NCI-H460 (cell line): ENCODE measurements at regions not wholly inside any gene's neighbourhood (a gene's known extent, or its start where the extent isn't known, plus 50 kb on each side); places are given as distances from the start of the nearest gene placed in this dataset.
"Not testable (repeated sequence)": the region's sequence is repeated elsewhere in the genome, so short reads cannot be mapped to it uniquely, and the experiment has no call there.

Experiments used
- DNase-seq: peaks from one replicate; pipeline ENCODE4 v3.0.0-alpha.2; 2016; ENCODE audit warnings: low read depth; ENCODE audit errors: extremely low read depth

DNA sequence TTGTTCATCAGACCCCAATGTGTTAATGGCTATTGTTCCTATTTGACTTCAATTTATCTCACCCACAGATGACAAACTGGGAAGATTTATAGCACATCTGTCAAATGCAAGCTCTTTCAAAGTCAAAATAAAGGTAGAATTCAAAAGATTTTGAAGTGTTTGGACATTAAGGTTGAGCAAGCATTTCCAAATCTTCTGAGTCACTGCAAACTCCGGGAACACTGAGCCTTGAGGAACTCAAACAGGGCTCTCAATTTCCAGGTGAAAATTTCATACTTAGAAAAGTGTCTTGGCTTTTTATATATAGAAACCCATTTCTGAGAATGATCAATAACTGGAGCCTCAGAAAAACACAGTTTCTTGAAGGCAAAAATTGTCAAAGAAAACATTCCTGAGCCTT lies 199.5 kb upstream of the IGFBP7 start:
- DNase-seq, result no peak

DNA sequence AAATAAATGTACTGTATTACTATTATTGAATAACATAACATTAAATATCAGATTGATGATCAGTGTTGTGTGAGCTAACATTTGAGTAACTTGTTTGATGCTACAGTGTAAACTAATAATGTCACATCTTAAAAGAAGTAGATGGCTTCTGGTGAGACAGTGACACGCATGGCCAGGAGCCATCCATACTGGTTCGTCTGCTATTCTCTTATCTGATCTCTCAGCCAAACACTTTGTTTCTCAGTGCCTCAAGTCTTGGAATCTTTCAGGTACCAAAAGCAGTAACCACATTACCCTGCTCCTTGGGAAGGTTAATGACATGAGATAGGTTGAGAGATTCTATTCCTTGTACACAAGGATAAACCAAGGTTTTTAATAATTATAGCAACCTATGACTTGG lies 198.1 kb upstream of the IGFBP7 start:
- DNase-seq, result no peak

- no peak for DNase-seq
Observed at GRCh38 chr4:57305836-57306235, 195.7 kb upstream of the IGFBP7 start.

- DNase-seq, result no peak
Observed at GRCh38 chr4:57303012-57303751, 193.0 kb upstream of the IGFBP7 start.

DNA sequence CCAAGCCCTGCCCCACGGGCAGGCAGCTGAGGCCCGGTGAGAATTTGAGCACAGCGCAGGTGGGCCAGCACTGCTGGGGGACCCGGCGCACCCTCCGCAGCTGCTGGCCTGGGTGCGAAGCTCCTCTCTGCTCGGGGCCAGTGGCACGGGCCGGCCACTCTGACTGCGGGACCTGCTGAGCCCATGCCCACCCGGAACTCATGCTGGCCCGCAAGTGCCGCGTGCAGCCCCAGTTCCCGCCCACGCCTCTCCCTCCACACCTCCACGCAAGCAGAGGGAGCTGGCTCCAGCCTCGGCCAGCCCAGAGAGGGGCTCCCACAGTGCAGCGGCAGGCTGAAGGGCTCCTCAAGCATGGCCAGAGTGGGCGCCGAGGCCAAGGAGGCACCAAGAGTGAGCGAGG lies 190.1 kb upstream of the IGFBP7 start:
- not testable (repeated sequence) for DNase-seq

GRCh38 chr4:57291911-57292310 lies 181.7 kb upstream of the IGFBP7 start:
- no peak for DNase-seq

- no peak for DNase-seq
Observed at GRCh38 chr4:57287687-57288604, 177.8 kb upstream of the IGFBP7 start.

DNA sequence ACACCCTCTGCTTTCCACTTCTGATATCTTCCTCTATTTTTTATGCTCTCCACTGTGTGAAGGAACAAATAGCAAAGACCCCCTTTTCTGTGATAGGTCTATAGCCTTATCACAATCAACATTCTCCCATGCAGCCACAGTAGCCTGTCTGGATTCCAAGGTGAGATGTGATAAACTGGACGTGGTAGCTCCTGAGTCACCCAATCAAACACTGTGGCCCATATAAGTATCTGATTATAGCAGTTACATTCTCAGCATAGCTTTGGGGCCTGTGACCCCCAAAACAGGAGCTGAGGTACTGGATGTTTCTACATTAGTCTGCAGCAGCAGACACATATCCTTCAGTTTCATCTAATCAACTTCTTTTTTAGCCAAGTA lies 172.7 kb upstream of the IGFBP7 start:
- DNase-seq, result no peak

- DNase-seq, result no peak
Observed at GRCh38 chr4:57280481-57280880, 170.3 kb upstream of the IGFBP7 start.

GRCh38 chr4:57278780-57279179 lies 168.6 kb upstream of the IGFBP7 start:
- no peak for DNase-seq

- no peak for DNase-seq
Observed at GRCh38 chr4:57274082-57274481, 163.9 kb upstream of the IGFBP7 start.

DNA sequence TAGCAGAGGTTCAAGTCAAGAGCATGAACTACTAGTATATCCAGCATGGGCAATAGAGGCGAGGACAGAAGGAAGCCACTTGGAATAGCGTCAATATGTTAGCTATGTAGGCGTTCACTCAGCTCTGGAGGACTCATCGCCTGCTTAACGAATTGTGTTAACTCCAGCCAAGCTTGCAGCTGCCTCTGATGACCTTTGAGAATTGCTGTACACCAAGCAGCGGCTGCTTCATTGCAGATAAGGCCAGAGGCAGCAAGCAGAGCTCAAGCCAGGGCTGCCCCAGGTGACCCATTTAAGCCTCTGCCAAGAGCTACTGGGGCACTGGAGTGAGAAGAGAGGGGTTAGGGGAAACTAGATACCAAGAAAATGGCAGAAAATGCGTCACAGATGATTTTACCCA lies 160.2 kb upstream of the IGFBP7 start:
- DNase-seq, result peak; percentile 14

DNA sequence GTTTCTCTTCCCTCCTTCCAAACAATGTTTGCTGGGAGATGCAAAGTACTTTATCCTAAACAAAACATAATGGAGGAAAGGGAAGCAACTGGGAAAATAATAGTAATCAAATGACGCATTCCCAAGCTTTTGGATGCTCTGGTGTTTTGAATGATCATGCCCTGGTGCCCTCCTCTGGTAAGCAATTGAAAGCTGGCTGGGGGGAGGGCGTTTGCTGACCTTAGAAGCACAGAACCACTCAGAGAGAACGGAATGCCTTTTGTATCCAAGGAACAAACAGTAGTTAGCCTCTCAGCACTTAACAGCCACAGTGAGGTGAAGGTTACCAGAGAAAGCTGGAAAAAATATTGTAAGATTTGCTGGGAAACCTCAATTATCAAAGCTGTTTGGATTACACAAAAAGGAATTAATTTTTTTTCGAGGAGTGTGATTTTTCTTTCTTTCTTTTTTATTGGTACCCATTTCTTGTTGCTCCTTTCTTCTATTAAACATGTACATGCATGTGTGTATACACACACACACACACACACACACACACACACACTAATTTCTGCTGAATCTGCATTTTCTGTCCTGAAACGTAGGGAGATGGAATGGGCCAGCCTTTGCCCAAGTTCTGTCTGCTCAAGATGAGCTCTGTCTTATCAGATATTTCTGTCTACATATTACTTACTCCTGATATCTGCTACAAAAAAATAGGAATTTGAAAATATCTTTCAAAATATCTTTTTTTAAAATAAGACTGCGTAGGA lies 155.8 kb upstream of the IGFBP7 start:
- DNase-seq, result no peak

DNA sequence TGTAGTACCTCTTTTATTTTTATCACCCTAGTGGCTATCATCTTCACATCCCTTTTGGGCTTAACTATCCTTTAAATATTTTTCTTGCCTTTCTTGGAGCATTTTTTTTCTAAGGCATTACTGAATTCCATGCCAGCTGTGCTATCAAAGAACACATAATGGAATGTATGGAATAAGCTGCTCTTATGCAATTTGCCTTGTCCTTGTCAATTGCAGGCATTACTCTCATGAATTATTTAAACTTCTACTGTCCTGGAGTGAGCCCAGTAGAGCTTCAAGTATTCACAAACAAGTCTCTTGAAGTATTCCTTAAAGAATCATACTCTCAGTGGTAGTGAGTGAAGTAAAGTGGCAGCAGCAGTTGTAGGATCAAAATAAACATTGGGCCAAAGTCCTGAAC lies 144.6 kb upstream of the IGFBP7 start:
- no peak for DNase-seq

DNA sequence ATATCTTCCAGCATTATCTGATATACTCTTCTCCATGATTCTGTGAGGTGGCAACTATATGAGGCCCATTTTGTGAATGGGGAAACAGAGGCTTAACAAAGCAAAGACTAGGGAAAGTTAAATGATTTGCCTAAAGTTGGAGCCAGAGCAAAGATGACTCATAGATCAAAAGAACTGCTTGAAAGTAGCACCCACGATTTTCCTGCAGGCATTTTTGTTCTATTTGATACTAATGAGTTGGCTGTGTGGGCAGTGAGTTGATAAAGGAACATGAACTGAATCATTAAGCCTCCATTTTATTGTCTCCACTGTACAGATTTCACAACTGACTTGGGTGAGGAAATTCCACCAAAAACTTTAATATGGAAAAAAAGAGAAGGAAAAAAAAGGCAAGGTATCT lies 138.9 kb upstream of the IGFBP7 start:
- no peak for DNase-seq

- no peak for DNase-seq
Observed at GRCh38 chr4:57243076-57243475, 132.9 kb upstream of the IGFBP7 start.

DNA sequence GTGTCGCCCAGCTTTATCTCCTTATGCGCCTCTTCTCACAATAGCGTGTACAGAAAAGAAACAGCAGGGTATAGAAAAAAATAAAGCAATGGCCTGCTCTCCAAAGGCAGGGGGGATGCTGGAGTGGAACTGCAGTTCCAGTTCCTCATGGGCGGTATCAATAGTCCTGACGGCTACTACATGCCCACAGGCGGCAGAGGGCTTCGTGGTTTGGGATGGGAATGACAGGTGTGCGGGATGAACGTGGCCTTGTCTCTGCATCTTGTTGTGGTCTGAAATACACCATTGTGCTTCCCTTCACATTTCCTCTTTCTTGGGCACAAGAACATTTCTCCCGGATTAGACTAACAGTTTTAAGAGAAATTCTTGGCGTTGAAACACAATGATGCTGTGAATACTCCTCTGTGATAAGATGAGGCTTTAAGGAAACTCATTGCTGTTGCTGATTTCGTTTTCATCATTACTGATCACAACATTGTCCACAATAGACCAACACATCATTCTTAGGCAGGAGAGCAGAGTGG lies 124.1 kb upstream of the IGFBP7 start:
- DNase-seq, result no peak

- DNase-seq, result no peak
Observed at GRCh38 chr4:57233386-57233785, 123.2 kb upstream of the IGFBP7 start.

GRCh38 chr4:57231781-57232180 lies 121.6 kb upstream of the IGFBP7 start:
- DNase-seq, result no peak

DNA sequence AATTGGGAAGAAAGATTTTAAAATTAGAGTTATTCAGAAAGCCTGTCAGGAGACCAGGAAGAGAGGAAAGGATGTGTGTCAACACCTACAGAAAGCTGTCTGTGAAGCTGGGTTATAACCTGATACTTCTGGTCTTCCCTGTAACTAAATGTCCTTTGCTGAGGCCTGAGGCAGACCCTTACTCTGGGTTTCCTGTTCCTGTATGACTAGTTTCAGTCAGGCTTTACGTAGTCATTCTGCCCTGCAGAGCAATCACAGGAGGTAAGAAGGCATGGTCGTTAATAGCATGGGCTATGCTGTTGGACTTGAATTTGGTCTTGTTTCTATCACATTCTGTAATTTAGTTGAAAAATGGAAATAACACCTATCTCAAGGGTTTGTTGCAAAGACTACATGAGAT lies 110.5 kb upstream of the IGFBP7 start:
- DNase-seq, result no peak

DNA sequence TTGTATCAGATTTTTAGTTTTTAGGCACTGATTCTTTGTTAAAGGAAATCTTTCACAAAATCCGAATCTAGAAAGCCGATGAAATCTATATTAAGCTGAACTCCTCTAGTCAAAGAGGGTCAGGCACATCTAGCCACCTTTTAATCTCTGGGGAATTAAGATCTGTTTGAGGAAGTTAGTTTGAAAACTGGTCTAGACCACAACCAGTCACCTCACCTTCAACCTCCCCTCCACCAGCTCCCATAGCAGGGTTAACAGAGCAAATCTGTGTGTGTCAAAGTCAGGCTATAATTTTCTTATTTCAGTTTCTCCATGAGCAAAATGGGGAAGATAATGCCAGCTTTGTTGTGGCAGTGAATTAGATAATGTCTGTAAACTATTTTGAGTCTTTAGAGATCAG lies 110.0 kb upstream of the IGFBP7 start:
- no peak for DNase-seq
